Caco-2 (cell line): ENCODE measurements at regions not wholly inside any gene's neighbourhood (a gene's known extent, or its start where the extent isn't known, plus 50 kb on each side); places are given as distances from the start of the nearest gene placed in this dataset.

Experiments used
- BruUV-seq: library from RNA; stranded (reverse); fragments of 400-500 nt; replicated peaks from 2 replicates; lab custom pipeline; 2021; lab: Mats Ljungman, UMichigan
- CTCF ChIA-PET: fragments of 300-600 bp; sonication (Branson Sonifier 250); formaldehyde crosslinking; loops from one replicate; lab custom pipeline; 2022; ENCODE audit warnings: antibody characterized with exemption; lab: Charles Lee
- POLR2A ChIA-PET: fragments of 300-600 bp; sonication (Branson Sonifier 250); formaldehyde crosslinking; loops from one replicate; lab custom pipeline; 2022; ENCODE audit warnings: antibody characterized with exemption; lab: Charles Lee
- DNase-seq, 2 experiments: peaks; one replicate each; pipeline versions ENCODE4 v3.0.0 to v3.0.0-alpha.2; 2020 to 2022
- H3K27me3 ChIP-seq: replicated peaks from 2 replicates; pipeline ENCODE4 v1.6.0; 2011; ENCODE audit warnings: low read length; ENCODE audit not compliant: control insufficient read depth, insufficient read depth
- H3K36me3 ChIP-seq: 2 replicates; pipeline ENCODE4 v1.5.1; 2011; ENCODE audit warnings: low read length; ENCODE audit not compliant: control insufficient read depth, insufficient read depth
- H3K4me1 ChIP-seq: fragments of 250-450 bp; sonication (Bioruptor Pico); 2 replicates; pipeline ENCODE4 v1.5.1; 2020; ENCODE audit warnings: mild to moderate bottlenecking
- H3K4me3 ChIP-seq: 2 replicates; pipeline ENCODE4 v1.5.1; 2011; ENCODE audit warnings: low read depth, mild to moderate bottlenecking, control low read depth, low read length
- H3K9me3 ChIP-seq: fragments of 250-450 bp; sonication (Bioruptor Pico); 2 replicates; pipeline ENCODE4 v1.5.1; 2020; ENCODE audit warnings: mild to moderate bottlenecking, moderate library complexity
- H3K27ac Mint-ChIP-seq: one replicate; pipeline ENCODE4 v1.8.0; 2022; ENCODE audit warnings: mixed read lengths; ENCODE audit not compliant: unreplicated experiment
- H3K27me3 Mint-ChIP-seq: one replicate; pipeline ENCODE4 v1.8.0; 2022; ENCODE audit warnings: mixed read lengths; ENCODE audit not compliant: insufficient read depth, unreplicated experiment
- H3K36me3 Mint-ChIP-seq: one replicate; pipeline ENCODE4 v1.8.0; 2022; ENCODE audit warnings: mild to moderate bottlenecking, mixed read lengths; ENCODE audit not compliant: insufficient read depth, unreplicated experiment
- H3K4me1 Mint-ChIP-seq: one replicate; pipeline ENCODE4 v1.8.0; 2022; ENCODE audit warnings: low read depth, mixed read lengths; ENCODE audit not compliant: unreplicated experiment
- H3K4me3 Mint-ChIP-seq: one replicate; pipeline ENCODE4 v1.8.0; 2022; ENCODE audit warnings: mild to moderate bottlenecking, moderate library complexity, mixed read lengths; ENCODE audit not compliant: unreplicated experiment
- H3K9me3 Mint-ChIP-seq: one replicate; pipeline ENCODE4 v1.8.0; 2022; ENCODE audit warnings: mixed read lengths; ENCODE audit not compliant: unreplicated experiment
- CTCF ChIP-seq, 2 experiments: fragments of 200-600 bp in 1 of 2; IDR thresholded peaks; 1 replicate in 1 of 2; 2 replicates in 1 of 2; pipeline versions ENCODE4 v1.5.1 to v1.8.0; 2011 to 2022; ENCODE audit warnings: antibody characterized with exemption in 1 of 2, control low read depth in 1 of 2, inconsistent platforms in 1 of 2, low read depth in 1 of 2, low read length in 1 of 2, mild to moderate bottlenecking in 1 of 2, moderate library complexity in 1 of 2; ENCODE audit not compliant: insufficient read depth in 1 of 2, severe bottlenecking in 1 of 2, unreplicated experiment in 1 of 2
- intact Hi-C: fragments of 100-400 bp; cut with micrococcal nuclease; formaldehyde crosslinking; loops from one replicate; pipeline ENCODE4 v1.10.0; 2022; ENCODE audit not compliant: unreplicated experiment

GRCh38 chr17:77563439-77564102 lies 394.9 kb upstream of the TNRC6C start:
- Histone ChIP-seq H3K27me3 (no peaks in the 10 kb centered on the region), H3K9me3 (no peaks in the 10 kb centered on the region), H3K36me3 (no peaks in the 10 kb centered on the region), H3K4me3 (no peak overlapping the region), H3K4me1 (no peaks in the 10 kb centered on the region)
- ChIA-PET POLR2A (no interaction called here), CTCF (no interaction called here)
- intact Hi-C loops, result no loop called here
- H3K9me3 Mint-ChIP-seq, result no peaks in the 10 kb centered on the region
- H3K27me3 Mint-ChIP-seq, result peaks cover 19% of the 10 kb centered on the region
- no peak for TF ChIP-seq CTCF (IDR thresholded peaks at IDR 0.05; ENCODE audit: insufficient read depth in 1 of 2, low read depth in 1 of 2, low read length in 1 of 2, severe bottlenecking in 1 of 2, unreplicated experiment in 1 of 2)
- no peak overlapping the region for H3K27ac Mint-ChIP-seq
- BruUV-seq, result no TSS peak
- no peaks in the 10 kb centered on the region for H3K36me3 Mint-ChIP-seq
- H3K4me1 Mint-ChIP-seq, result peaks cover 12% of the 10 kb centered on the region
- H3K4me3 Mint-ChIP-seq, result no peak overlapping the region
- DNase-seq, result no peak

- no peak for DNase-seq
Measured at GRCh38 chr17:77564278-77564920, 394.1 kb upstream of the TNRC6C start.

GRCh38 chr17:77565166-77565565 lies 393.3 kb upstream of the TNRC6C start:
- Histone ChIP-seq H3K4me1 (no peaks in the 10 kb centered on the region), H3K27me3 (no peaks in the 10 kb centered on the region), H3K4me3 (no peak overlapping the region), H3K9me3 (no peaks in the 10 kb centered on the region), H3K36me3 (no peaks in the 10 kb centered on the region)
- Mint-ChIP-seq H3K27me3 (peaks cover 14% of the 10 kb centered on the region), H3K9me3 (no peaks in the 10 kb centered on the region), H3K27ac (no peak overlapping the region), H3K4me1 (peaks cover 4% of the 10 kb centered on the region), H3K4me3 (no peak overlapping the region), H3K36me3 (no peaks in the 10 kb centered on the region)
- no peak for TF ChIP-seq CTCF (IDR thresholded peaks at IDR 0.05; ENCODE audit: insufficient read depth in 1 of 2, low read depth in 1 of 2, low read length in 1 of 2, severe bottlenecking in 1 of 2, unreplicated experiment in 1 of 2)
- POLR2A ChIA-PET, result no interaction called here
- CTCF ChIA-PET, result no interaction called here
- BruUV-seq, result no TSS peak
- intact Hi-C loops, result no loop called here
- no peak for DNase-seq

More at GRCh38 chr17:77564278-77564920, 394.1 kb upstream of the TNRC6C start:
- Mint-ChIP-seq H3K36me3 (no peaks in the 10 kb centered on the region), H3K4me1 (peaks cover 12% of the 10 kb centered on the region), H3K27me3 (peaks cover 18% of the 10 kb centered on the region), H3K27ac (no peak overlapping the region), H3K9me3 (no peaks in the 10 kb centered on the region), H3K4me3 (no peak overlapping the region)
- no peak for TF ChIP-seq CTCF (IDR thresholded peaks at IDR 0.05; ENCODE audit: insufficient read depth in 1 of 2, low read depth in 1 of 2, low read length in 1 of 2, severe bottlenecking in 1 of 2, unreplicated experiment in 1 of 2)
- no peak overlapping the region for H3K4me3 ChIP-seq
- intact Hi-C loops, result no loop called here
- ChIA-PET CTCF (no interaction called here), POLR2A (no interaction called here)
- BruUV-seq, result no TSS peak
- H3K27me3 ChIP-seq, result no peaks in the 10 kb centered on the region
- no peaks in the 10 kb centered on the region for H3K36me3 ChIP-seq
- H3K4me1 ChIP-seq, result no peaks in the 10 kb centered on the region
- H3K9me3 ChIP-seq, result no peaks in the 10 kb centered on the region
